GM18868 (cell line): ENCODE measurements at regions not wholly inside any gene's neighbourhood (a gene's known extent, or its start where the extent isn't known, plus 50 kb on each side); places are given as distances from the start of the nearest gene placed in this dataset.

Source experiments
- ATAC-seq: cut with Tn5 transposase; IDR thresholded peaks from one replicate; pipeline ENCODE4 v1.9.1; 2021; ENCODE audit warnings: mild to moderate bottlenecking, moderate library complexity; ENCODE audit not compliant: unreplicated experiment

- no peak for ATAC-seq
These were observed 296.2 kb upstream of the CDH5 start for GRCh38 chr16:66070140-66070917.

- ATAC-seq: no peak
These were observed 296.9 kb upstream of the CDH5 start for GRCh38 chr16:66069587-66069986.

- ATAC-seq: no peak
These were observed 300.1 kb upstream of the CDH5 start for GRCh38 chr16:66066404-66066803.

GRCh38 chr16:66065925-66066324, 300.6 kb upstream of the CDH5 start:
- no peak for ATAC-seq

- no peak for ATAC-seq
These were observed 301.5 kb upstream of the CDH5 start for GRCh38 chr16:66064801-66065530.

- ATAC-seq: no peak
These were observed 307.7 kb upstream of the CDH5 start for GRCh38 chr16:66058832-66059231.

- ATAC-seq: no peak
These were observed 308.3 kb upstream of the CDH5 start for GRCh38 chr16:66058172-66058691.

- no peak for ATAC-seq
These were observed 309.4 kb upstream of the CDH5 start for GRCh38 chr16:66057057-66057456.

GRCh38 chr16:66054095-66054494, 312.4 kb upstream of the CDH5 start:
- ATAC-seq: no peak

GRCh38 chr16:66052745-66053144, 313.7 kb upstream of the CDH5 start:
- ATAC-seq: no peak

- ATAC-seq: no peak
These were observed 315.5 kb upstream of the CDH5 start for GRCh38 chr16:66050991-66051390.

- ATAC-seq: no peak
These were observed 316.6 kb upstream of the CDH5 start for GRCh38 chr16:66049865-66050264.

GRCh38 chr16:66045626-66046025, 320.9 kb upstream of the CDH5 start:
- no peak for ATAC-seq

- ATAC-seq: no peak
These were observed 321.9 kb upstream of the CDH5 start for GRCh38 chr16:66044556-66044955.

GRCh38 chr16:66044089-66044488, 322.4 kb upstream of the CDH5 start:
- ATAC-seq: no peak

- no peak for ATAC-seq
These were observed 323.2 kb upstream of the CDH5 start for GRCh38 chr16:66043326-66043725.

- ATAC-seq: no peak
These were observed 324.1 kb upstream of the CDH5 start for GRCh38 chr16:66042341-66042740.

- ATAC-seq: no peak
These were observed 324.6 kb upstream of the CDH5 start for GRCh38 chr16:66041907-66042306.

- ATAC-seq: no peak
These were observed 326.7 kb upstream of the CDH5 start for GRCh38 chr16:66039793-66040192.

GRCh38 chr16:66036793-66037715, 329.4 kb upstream of the CDH5 start:
- no peak for ATAC-seq

GRCh38 chr16:66036184-66036583, 330.3 kb upstream of the CDH5 start:
- no peak for ATAC-seq
